ENCODE measurements at regions not wholly inside any gene's neighbourhood (a gene's known extent, or its start where the extent isn't known, plus 50 kb on each side); places are given as distances from the start of the nearest gene placed in this dataset.

DNA sequence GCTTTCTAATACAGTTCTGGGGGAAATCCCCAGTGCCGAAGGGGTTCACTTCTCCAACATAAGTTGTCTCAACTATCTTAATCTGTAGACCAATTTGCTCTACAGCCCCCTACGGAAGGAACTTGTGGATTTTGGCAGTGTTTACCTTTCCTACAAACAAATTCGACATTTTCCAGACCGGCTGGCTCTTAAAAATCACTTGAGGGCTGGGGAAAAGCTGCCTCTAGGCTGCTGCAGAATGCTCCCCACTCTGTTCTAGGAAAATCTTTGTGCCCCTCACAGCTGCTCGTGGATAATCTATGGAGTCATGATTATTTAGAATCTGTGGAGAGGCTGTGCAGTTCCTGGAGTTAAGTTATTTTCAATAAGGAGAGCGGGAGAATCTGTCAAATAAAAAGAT, 474.6 kb upstream of the FZD8 start:
- no peak for TF ChIP-seq TAF1 (IDR thresholded peaks at IDR 0.05; ENCODE audit: borderline replicate concordance, low read depth, low read length)
- TF ChIP-seq POLR2AphosphoS5 (IDR thresholded peaks at IDR 0.05; ENCODE audit: low read depth, low read length): no peak
- no peak for TF ChIP-seq POLR2A (IDR thresholded peaks at IDR 0.05; ENCODE audit: low read depth, low read length)

All from GM12892 (cell line).